ENCODE measurements at regions not wholly inside any gene's neighbourhood (a gene's known extent, or its start where the extent isn't known, plus 50 kb on each side); places are given as distances from the start of the nearest gene placed in this dataset.
"Not testable (repeated sequence)": the region's sequence is repeated elsewhere in the genome, so short reads cannot be mapped to it uniquely, and the experiment has no call there.

DNA sequence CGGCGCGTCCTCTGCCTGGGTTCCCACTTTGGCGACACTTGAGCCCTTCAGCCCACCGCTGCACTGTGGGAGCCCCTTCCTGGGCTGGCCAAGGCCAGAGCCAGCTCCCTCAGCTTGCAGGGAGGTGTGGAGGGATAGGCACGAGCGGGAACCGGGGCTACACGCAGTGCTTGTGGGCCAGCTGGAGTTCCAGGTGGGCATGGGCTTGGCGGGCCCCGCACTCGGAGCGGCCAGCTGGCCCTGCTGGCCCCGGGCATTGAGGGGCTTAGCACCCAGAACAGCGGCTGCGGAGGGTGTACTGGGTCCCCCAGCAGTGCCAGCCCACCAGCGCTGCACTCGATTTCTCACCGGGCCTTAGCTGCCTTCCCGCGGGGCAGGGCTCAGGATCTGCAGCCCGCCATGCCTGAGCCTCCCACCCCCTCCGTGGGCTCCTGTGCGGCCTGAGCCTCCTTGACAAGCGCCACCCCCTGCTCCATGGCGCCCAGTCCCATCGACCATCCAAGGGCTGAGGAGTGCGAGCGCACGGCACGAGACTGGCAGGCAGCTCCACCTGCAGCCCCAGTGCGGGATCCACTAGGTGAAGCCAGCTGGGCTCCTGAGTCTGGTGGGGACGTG, 313.2 kb upstream of the TMEFF2 start:
- TF ChIP-seq, protein P1, sequence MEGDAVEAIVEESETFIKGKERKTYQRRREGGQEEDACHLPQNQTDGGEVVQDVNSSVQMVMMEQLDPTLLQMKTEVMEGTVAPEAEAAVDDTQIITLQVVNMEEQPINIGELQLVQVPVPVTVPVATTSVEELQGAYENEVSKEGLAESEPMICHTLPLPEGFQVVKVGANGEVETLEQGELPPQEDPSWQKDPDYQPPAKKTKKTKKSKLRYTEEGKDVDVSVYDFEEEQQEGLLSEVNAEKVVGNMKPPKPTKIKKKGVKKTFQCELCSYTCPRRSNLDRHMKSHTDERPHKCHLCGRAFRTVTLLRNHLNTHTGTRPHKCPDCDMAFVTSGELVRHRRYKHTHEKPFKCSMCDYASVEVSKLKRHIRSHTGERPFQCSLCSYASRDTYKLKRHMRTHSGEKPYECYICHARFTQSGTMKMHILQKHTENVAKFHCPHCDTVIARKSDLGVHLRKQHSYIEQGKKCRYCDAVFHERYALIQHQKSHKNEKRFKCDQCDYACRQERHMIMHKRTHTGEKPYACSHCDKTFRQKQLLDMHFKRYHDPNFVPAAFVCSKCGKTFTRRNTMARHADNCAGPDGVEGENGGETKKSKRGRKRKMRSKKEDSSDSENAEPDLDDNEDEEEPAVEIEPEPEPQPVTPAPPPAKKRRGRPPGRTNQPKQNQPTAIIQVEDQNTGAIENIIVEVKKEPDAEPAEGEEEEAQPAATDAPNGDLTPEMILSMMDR (IDR thresholded peaks at IDR 0.05 in 8 of 11, conservative IDR thresholded peaks at IDR 0.05 in 3 of 11) = not testable (repeated sequence)
- TF ChIP-seq POLR2A, POLR2AphosphoS5 (IDR thresholded peaks at IDR 0.05): not testable (repeated sequence)

All from spleen (tissue), 7 donors.